ENCODE measurements at regions not wholly inside any gene's neighbourhood (a gene's known extent, or its start where the extent isn't known, plus 50 kb on each side); places are given as distances from the start of the nearest gene placed in this dataset.

DNA sequence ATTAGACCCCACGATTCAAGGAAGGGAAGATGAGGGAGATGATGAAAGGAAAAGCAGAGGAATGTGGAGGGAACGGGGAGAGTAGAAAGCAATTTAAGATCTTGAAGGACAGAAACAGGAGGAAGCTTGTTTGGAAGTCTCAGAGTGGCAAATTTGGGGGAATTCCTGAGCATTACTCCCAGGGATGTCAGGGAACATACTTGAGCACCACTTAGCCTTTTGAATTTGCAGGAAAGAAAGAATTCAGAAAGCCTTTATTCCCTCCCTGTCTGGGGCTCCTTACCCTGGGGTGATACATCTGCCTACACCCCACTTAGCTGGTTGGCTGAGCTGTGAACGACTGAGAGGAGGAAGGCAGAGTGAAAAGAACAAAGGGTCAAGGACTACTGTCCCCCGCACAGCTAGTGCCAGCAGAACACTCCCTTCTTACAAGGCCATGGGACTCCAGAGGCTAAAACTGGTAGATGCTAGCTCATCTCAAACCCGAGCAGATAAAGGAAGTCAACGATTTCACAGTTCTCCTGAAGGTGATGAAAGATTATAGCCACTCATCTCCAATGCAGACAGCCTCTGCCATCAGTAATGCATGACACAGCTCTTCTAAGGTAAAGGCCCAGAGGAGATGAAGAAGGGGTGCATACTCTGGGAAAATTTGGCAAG is 84.0 kb upstream of the AKIP1 start:
- DNase-seq, result no peak

DNA sequence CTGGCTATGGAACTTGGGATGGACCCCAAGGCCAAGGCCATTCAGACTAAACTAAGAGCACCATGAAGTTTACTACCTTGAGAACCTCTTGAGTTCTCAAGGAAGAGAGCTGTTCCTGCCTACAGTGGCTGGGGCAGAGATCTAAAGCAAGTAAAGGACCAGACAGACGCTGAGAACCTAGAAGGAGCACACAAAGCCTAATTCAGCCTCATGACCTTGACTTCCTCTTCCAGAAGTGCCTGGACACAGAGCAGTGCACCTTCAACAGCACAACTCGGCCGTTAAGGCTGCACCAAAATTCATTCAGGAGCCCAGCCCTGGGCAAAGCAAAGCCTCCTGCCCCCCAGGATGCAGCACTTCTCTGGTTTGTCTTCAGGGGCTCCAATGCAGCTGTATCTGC is 82.9 kb upstream of the AKIP1 start:
- no peak for DNase-seq

DNA sequence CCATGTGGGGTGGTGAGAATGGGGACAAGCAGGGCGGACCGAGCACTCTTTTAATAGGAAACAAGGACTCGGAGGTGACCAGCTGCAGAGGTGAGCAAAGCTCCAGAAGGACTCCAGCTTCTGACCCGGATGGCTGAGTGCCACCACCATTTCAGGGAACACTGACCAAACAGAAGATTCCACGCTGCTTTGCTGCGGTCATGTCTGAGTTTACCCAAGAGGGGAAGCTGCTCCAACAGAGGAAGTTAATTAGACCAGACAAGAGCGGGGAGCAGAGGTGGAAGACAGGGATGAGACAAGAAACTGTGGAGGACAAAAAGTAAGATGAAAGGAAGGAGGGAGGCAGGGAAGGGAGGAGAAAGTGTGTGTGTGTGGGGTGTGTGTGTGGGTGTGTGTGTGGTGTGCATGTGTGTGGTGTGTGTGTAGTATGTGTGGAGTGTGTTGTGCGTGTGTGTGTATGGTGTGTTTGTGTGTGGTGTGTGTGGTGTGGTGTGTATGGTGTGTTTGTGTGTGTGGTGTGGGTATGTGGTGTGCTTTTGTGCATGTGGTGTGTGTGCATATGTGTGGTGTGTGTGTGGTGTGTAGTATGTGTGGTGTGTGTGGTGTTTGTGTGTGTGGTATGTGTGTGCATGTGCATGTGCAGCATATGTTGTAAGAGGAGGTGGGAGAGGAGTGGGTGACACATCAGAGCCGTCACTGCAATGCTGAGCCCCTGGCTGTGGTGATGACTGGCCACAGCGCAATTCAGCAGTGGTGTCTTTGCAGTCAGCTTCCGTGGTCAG is 82.2 kb upstream of the AKIP1 start:
- no peak for DNase-seq

DNA sequence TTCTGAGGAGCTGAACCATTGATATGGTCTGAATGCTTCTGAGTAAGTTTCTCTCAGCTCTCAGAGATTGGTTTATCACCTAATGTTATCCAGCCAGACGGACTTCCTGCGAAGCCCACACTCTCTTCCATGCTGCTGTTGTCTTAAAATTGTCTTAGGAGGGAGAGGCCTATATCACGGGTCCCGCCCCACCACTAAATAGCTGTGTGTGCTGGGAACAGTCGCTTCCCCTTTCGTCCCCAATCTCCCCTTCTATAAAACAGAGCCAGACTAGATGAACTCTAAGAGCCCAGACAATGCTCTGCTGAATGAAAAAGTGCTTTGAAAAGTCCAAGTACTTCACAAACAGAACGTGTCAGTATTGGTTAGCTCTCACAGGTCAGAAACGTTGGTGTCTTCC is 81.4 kb upstream of the AKIP1 start:
- DNase-seq, result no peak

DNA sequence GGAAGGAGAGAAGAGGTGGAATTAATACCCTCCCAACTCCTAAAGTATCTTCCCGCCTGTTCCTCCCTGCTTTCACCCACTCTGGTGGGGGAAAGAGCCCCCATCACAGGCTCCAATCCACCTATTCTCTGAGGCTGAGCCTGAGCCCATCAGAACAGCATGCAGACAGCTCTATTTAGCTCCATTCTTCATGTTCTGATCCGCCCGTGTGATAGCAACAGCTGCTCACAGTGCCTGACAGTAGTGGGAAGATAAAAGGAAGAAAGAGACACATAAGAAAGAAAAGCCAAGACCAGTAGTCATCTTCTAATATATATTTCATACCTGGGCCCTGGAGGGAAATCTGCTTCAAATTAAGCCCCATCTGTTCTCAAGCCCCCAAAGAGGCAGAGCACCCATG is 80.3 kb upstream of the AKIP1 start:
- no peak for DNase-seq

DNA sequence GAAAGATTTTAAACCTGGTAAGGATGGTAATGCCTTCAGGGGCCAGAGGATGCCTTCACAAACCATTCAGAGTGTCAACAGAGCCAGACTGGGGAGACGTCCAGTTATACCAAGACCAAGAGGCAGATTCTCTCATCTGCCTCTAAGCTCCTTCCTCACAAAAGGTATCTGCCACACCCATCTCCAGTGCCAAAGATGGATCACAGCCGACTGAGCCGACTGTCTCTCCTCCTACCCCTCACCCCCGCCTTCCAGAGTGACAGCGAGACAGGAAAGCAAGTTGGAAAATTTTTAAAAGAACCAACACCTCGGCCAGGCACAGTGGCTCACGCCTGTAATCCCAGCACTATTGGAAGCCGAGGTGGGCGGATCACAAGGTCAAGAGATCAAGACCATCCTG is 79.1 kb upstream of the AKIP1 start:
- DNase-seq, result no peak

DNA sequence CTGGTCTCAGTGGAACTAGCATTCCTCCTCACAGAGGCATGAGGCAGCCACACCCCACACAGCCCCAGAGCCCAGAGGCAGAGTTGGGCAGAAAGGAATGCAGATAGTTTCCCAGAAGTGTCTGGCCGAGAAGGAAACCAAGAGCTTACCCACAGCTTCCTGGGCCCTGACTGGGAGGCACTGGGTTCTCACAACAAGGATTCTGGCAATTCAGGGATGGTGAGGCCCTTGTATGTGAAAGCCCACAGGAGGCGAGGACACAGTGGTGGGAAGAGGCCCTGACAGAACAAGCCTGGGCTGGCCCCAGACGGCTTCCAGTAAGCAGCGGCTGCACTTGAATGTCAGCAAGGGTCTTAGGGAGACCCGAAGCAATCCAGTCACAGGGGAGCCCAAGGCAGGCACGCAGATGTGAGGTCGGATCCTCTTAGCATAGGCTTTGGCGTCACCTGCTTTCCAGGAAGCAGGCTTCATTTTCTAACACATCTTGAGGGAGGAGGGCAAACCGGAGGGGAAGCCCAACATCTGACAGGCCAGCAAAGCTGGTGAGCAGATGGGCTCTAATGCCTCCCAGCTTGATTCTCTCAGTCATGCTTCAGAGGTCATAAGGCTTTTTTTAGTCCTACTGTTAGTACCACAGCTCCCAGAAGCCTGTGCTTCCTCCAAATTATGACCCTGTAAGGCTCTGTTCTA is 78.3 kb upstream of the AKIP1 start:
- DNase-seq, result no peak

DNA sequence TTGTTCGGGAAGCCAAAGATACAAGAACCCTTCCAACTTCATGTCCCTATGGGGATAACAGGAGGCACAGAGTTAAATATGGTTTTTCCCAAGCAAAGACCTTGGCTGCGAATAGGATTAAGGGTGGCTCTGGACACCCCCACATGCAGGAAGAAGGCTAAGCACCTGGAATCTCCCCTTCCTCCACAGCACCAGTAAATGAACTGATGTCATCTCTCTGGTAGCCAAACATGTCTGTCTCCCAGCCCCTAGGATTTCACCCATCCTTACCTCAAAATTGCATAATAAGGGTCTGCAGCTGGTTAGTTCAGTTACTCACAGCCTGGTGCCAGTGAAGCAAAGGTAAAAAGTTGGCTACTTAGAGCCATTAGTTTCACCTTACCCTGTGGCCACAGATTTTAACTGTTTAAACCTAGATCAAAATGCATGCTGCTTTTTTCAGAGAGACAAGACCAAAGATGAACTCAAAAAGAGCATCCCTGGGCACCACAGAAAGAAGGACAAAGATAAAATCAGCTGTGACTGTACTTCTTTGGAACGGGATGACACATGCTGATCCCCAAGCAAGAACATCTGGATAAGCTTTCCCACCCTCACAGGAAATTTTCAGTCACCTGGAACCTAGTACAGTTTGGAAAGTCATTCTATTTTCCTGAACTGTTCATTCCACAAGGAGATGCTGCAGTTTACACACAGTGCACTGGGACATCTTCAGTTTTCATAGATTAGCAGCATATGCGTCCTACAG is 77.2 kb upstream of the AKIP1 start:
- DNase-seq, result no peak

DNA sequence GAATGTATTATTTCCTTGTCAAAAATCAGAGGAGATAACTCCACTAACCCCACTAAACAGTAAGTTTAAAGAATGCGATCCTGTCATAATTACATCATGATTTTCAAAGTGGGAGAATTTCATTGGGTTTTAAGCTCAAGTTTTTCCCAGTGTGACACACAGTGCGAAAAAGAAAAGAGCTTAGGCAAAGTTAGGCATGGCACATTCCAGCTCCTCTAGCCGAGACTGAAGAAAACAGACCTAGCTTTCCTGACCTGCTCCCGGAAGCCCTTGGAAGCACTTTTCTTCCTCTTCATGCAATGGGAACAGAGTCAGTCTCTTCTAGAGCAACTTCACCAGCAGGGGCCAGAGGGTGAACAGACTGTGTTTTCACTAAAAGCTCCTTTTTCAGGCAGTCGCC is 76.6 kb upstream of the AKIP1 start:
- DNase-seq, result no peak

DNA sequence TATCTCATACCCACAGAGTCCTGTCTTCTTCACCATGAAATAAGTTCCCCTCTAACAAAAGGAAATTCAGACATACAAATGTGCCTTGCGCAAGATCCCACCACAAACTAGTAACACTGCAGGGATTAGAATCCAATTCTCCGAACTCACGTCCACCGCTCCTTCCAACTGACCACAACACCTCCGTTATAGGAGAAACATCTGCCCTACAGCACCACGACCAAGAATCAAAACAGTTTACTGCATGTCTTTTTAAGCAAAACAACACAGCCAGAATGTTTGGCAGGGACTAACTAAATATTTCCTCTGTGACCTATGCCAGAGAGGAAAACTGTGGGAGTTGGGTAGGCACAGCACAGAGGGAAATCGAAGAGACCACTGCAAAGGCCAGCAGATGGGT is 72.7 kb upstream of the AKIP1 start:
- DNase-seq, result no peak

DNA sequence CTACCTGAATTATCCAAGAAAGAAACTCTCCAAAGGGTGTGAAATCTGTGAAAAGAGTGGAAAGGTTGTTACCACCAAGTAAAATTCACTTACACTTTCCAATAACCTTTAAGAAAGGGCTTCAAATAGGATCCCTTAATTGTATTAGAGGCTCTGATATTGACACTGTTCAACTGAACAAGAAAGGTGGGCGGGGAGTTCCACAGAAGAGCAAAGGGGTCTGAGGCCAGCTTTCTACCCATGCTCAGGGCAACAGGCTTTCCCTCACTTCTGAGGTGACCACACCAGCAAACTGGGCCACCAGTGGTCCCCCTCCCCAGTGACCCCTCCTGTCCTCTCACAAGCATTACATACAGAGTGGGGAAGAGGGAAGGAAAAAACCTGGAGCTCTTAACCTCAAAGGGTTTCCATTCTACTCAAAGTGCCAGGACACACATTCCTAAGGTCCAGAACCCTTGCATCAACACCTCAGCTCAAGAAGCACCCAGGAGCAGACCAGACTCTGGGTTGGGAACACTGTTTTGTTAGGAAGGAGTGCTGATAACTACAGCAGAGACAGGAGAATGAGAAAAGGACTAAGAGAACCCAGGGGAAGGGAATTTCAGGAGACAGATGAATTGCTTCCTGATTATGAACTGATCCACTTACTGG is 71.6 kb upstream of the AKIP1 start:
- DNase-seq, result no peak

DNA sequence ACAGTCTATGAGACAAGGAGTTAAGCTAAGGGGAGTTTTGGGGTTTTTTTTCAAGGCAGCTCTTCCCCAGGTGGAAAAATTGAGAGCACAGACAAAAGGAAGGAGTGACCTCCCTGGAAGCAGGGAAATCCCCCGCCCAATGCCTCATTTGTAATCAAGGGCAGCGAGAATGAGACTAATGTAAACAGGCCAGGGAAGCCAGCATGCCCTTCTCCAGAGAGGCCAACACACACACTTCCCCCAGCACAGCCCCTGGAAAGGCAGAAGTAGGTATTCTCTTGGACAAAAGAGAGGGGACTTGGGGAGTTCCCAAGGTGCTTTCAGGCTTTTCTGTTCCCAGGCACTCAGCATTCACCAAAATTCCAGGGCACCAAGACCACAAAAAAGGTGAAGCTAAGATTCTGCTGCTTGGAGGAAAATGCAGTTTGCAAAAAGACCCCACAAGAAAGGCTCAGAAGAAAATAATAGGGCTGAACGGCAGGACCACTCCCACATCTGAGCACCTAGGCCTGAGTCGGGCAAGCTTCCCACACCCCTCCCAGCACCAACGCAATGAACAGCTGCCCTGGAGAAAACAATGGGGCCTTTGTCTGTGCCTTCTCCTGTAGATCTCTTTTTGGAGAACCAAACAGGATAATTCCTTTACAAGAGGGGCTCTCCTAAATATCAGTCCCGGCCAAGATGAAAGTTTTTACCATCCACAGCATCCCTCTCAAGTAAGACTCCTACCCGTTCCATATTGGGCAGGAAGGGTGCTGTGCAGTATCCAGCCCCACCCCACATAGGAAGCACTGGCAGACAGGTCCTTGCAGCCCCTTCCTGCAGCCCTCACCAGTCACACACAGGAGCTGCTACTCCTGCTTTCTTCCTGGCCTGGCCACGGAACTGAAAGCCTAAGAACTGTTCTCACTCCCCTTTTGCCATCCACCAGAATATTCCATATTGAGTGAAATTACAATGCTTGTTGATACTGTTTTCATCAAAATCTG is 70.7 kb upstream of the AKIP1 start:
- no peak for DNase-seq

DNA sequence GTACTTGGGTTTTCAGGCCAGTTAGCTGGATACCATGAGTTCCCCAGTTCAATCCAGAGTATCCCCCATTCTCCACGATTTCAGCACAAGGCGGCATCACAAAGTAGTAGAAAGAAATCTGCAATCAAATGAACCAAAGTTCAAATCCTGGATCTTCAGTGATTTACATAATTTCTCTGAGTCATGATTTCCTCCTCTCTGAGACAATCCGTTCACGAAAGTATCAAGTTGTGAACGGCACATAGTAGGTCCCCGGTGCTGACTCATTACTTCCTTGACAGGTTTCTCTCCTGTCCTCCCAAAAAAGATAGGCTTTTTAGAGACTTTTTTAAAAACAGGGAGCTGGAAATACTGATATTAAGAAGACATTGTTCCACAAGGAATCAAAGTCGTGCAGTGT is 69.1 kb upstream of the AKIP1 start:
- no peak for DNase-seq

DNA sequence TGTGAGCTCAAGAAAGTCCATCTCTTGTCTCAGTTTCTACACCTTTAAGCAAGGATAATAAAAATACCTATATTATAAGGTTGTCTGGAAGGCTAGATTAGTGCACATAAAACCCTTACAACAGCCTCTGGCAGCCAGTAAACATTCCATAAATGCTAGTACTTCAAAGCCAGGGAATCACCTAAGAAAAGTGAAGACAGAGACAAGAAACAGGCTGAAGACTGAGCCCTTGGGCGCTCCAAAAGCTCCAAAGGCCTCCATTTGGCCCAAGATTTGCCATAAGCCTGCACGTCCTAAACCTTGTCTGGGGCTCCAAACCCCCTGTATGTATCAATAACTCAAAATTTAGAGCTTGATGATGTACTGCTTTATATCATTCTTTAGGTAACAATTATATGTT is 52.2 kb upstream of the AKIP1 start:
- no peak for DNase-seq
